Astrocyte (in vitro differentiated cells and primary cell): ENCODE measurements at regions not wholly inside any gene's neighbourhood (a gene's known extent, or its start where the extent isn't known, plus 50 kb on each side); places are given as distances from the start of the nearest gene placed in this dataset.
"Not testable (repeated sequence)": the region's sequence is repeated elsewhere in the genome, so short reads cannot be mapped to it uniquely, and the experiment has no call there.

Experiments used
- DNase-seq: peaks from one replicate; pipeline ENCODE4 v3.0.0-alpha.2; 2010; ENCODE audit warnings: low read depth
- FAIRE-seq: peaks from 2 replicates; lab custom pipeline; 2011; peaks lifted over from hg19 to GRCh38; lab: Jason Lieb, UNC
- H2AFZ ChIP-seq: 2 replicates; pipeline ENCODE4 v1.6.0; 2012; ENCODE audit warnings: low read depth, low read length, inconsistent platforms
- H3K27ac ChIP-seq: 2 replicates; pipeline ENCODE4 v1.5.1; 2011; ENCODE audit warnings: low read depth, low read length, inconsistent platforms
- H3K27me3 ChIP-seq: 2 replicates; pipeline ENCODE4 v1.6.0; 2011; ENCODE audit warnings: low read length, inconsistent platforms; ENCODE audit not compliant: insufficient read depth
- H3K36me3 ChIP-seq: 2 replicates; pipeline ENCODE4 v1.5.1; 2011; ENCODE audit warnings: low read length, inconsistent platforms; ENCODE audit not compliant: insufficient read depth
- H3K4me1 ChIP-seq: 2 replicates; pipeline ENCODE4 v1.5.1; 2011; ENCODE audit warnings: low read length, inconsistent platforms; ENCODE audit not compliant: insufficient read depth
- H3K4me2 ChIP-seq: 2 replicates; pipeline ENCODE4 v1.6.0; 2012; ENCODE audit warnings: low read length, inconsistent platforms
- H3K4me3 ChIP-seq: 2 replicates; pipeline ENCODE4 v1.5.1; 2011; ENCODE audit warnings: low read depth, mild to moderate bottlenecking, low read length, inconsistent platforms; ENCODE audit not compliant: insufficient read depth
- H3K79me2 ChIP-seq: 2 replicates; pipeline ENCODE4 v1.6.0; 2012; ENCODE audit warnings: mild to moderate bottlenecking, low read length, inconsistent platforms; ENCODE audit not compliant: insufficient read depth
- H3K9ac ChIP-seq: 2 replicates; pipeline ENCODE4 v1.6.0; 2012; ENCODE audit warnings: mild to moderate bottlenecking, low read length, inconsistent platforms
- H3K9me3 ChIP-seq: 2 replicates; pipeline ENCODE4 v1.5.1; 2012; ENCODE audit warnings: low read depth, mild to moderate bottlenecking, low read length, inconsistent platforms; ENCODE audit not compliant: insufficient read depth
- H4K20me1 ChIP-seq: 2 replicates; pipeline ENCODE4 v1.6.0; 2012; ENCODE audit warnings: low read length, inconsistent platforms; ENCODE audit not compliant: insufficient read depth
- H3K27ac Mint-ChIP-seq: one replicate; pipeline ENCODE4 v1.8.0; 2021; ENCODE audit warnings: mild to moderate bottlenecking, mixed read lengths; ENCODE audit not compliant: unreplicated experiment
- H3K27me3 Mint-ChIP-seq: one replicate; pipeline ENCODE4 v1.8.0; 2021; ENCODE audit warnings: low read depth, mixed read lengths; ENCODE audit not compliant: unreplicated experiment
- H3K36me3 Mint-ChIP-seq: one replicate; pipeline ENCODE4 v1.8.0; 2021; ENCODE audit warnings: low read depth, mixed read lengths; ENCODE audit not compliant: unreplicated experiment
- H3K4me1 Mint-ChIP-seq: one replicate; pipeline ENCODE4 v1.8.0; 2021; ENCODE audit warnings: low read depth, mixed read lengths; ENCODE audit not compliant: unreplicated experiment
- H3K4me3 Mint-ChIP-seq: one replicate; pipeline ENCODE4 v1.8.0; 2021; ENCODE audit warnings: mild to moderate bottlenecking, moderate library complexity, mixed read lengths; ENCODE audit not compliant: unreplicated experiment
- H3K9me3 Mint-ChIP-seq: one replicate; pipeline ENCODE4 v1.8.0; 2021; ENCODE audit warnings: mild to moderate bottlenecking, mixed read lengths; ENCODE audit not compliant: unreplicated experiment
- CTCF ChIP-seq: IDR thresholded peaks from 2 replicates; pipeline ENCODE4 v1.5.1; 2011; ENCODE audit warnings: low read depth, mild to moderate bottlenecking, inconsistent platforms, low read length, moderate library complexity; ENCODE audit not compliant: insufficient read depth
- EZH2 ChIP-seq: IDR thresholded peaks from 2 replicates; pipeline ENCODE4 v1.6.1; 2012; ENCODE audit warnings: mild to moderate bottlenecking, low read length, inconsistent platforms; ENCODE audit not compliant: insufficient read depth

- H3K9me3 ChIP-seq, DNase-seq, H3K27ac Mint-ChIP-seq, H3K27ac ChIP-seq, H3K27me3 ChIP-seq, H3K4me2 ChIP-seq, H3K36me3 Mint-ChIP-seq, H3K36me3 ChIP-seq, H3K4me1 Mint-ChIP-seq, H2AFZ ChIP-seq, H3K4me3 Mint-ChIP-seq, H3K79me2 ChIP-seq, H4K20me1 ChIP-seq, FAIRE-seq, H3K27me3 Mint-ChIP-seq, H3K9ac ChIP-seq, H3K4me3 ChIP-seq, H3K4me1 ChIP-seq: not testable (repeated sequence)
- peaks cover 10% of the 10 kb centered on the region for H3K9me3 Mint-ChIP-seq
Observed at GRCh38 chr10:65053397-65053796, 1532.2 kb downstream of the REEP3 start.

GRCh38 chr10:65053831-65054351 is 1532.7 kb downstream of the REEP3 start:
- not testable (repeated sequence) for H3K4me2 ChIP-seq, H3K4me3 ChIP-seq, H3K27ac Mint-ChIP-seq, H3K27me3 Mint-ChIP-seq, H3K4me1 Mint-ChIP-seq, H4K20me1 ChIP-seq, H3K27ac ChIP-seq, DNase-seq, H3K4me1 ChIP-seq, H3K79me2 ChIP-seq, H3K9me3 ChIP-seq, H3K27me3 ChIP-seq, H3K9ac ChIP-seq, H3K36me3 ChIP-seq, H3K4me3 Mint-ChIP-seq, H3K36me3 Mint-ChIP-seq, H2AFZ ChIP-seq, FAIRE-seq
- peaks cover 10% of the 10 kb centered on the region for H3K9me3 Mint-ChIP-seq

DNA sequence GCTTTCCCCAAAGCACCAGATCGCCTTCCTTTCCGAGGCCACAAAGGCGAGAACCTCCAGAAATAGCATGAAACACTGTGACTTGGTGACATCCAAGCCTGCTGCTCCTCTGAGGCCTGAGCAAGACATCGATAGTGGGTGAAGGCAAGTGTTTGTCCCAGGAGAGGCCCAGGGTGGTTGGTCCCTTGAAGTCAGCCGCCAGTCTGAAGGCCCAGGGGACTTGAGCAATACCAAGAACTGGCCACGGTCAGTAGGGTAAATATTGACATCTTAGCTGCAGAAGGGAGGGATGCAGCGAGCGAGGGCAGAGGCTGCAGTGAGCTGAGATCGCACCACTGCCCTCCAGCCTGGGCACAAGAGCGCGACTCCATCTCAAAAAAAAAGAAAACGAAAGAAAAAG is 1533.5 kb downstream of the REEP3 start:
- not testable (repeated sequence) for H3K36me3 Mint-ChIP-seq, H3K79me2 ChIP-seq, DNase-seq, FAIRE-seq, H3K36me3 ChIP-seq, H2AFZ ChIP-seq, H3K27ac ChIP-seq, H3K9me3 ChIP-seq, H3K27me3 ChIP-seq, H3K4me3 Mint-ChIP-seq, H3K27me3 Mint-ChIP-seq, H3K4me2 ChIP-seq, H3K27ac Mint-ChIP-seq, H3K4me1 ChIP-seq, H3K4me3 ChIP-seq, H3K4me1 Mint-ChIP-seq, H3K9ac ChIP-seq, H4K20me1 ChIP-seq
- peaks cover 10% of the 10 kb centered on the region for H3K9me3 Mint-ChIP-seq

GRCh38 chr10:65065278-65065677 is 1544.1 kb downstream of the REEP3 start:
- Histone ChIP-seq H3K9me3 (no peaks in the 10 kb centered on the region), H3K4me3 (no peak overlapping the region), H3K27me3 (no peaks in the 10 kb centered on the region), H4K20me1 (no peaks in the 10 kb centered on the region), H3K4me2 (no peak overlapping the region), H3K4me1 (no peaks in the 10 kb centered on the region), H3K79me2 (no peaks in the 10 kb centered on the region), H3K27ac (no peak overlapping the region), H2AFZ (no peak overlapping the region), H3K36me3 (no peaks in the 10 kb centered on the region), H3K9ac (no peak overlapping the region)
- Mint-ChIP-seq H3K27me3 (no peaks in the 10 kb centered on the region), H3K9me3 (no peaks in the 10 kb centered on the region), H3K27ac (no peak overlapping the region), H3K4me1 (no peaks in the 10 kb centered on the region), H3K4me3 (no peak overlapping the region), H3K36me3 (no peaks in the 10 kb centered on the region)
- FAIRE-seq (no peak), DNase-seq (no peak)
- TF ChIP-seq CTCF (no peak), EZH2 (no peak)
